Naive B cell (primary cell): ENCODE measurements at regions not wholly inside any gene's neighbourhood (a gene's known extent, or its start where the extent isn't known, plus 50 kb on each side); places are given as distances from the start of the nearest gene placed in this dataset.

ENCODE experiments used
- ATAC-seq, 2 donors: fragments of 150-1000 bp; cut with Tn5 transposase; 2 replicates each; pipeline ENCODE4 v1.10.0; 2021; ENCODE audit warnings: low read depth in 2 of 2, mild to moderate bottlenecking in 2 of 2, moderate library complexity in 2 of 2
- DNase-seq: peaks from one replicate; pipeline ENCODE4 v3.0.0; 2022
- H3K27ac Mint-ChIP-seq, 6 donors: one replicate each; pipeline ENCODE4 v1.8.0; 2020 to 2022; ENCODE audit warnings: mild to moderate bottlenecking in 6 of 6, mixed read lengths in 6 of 6, moderate library complexity in 5 of 6, inconsistent platforms in 2 of 6
- H3K27me3 Mint-ChIP-seq, 3 donors: one replicate each; pipeline ENCODE4 v1.8.0; 2021 to 2022; ENCODE audit warnings: mixed read lengths in 3 of 3, mild to moderate bottlenecking in 1 of 3
- H3K36me3 Mint-ChIP-seq, 2 donors: one replicate each; pipeline ENCODE4 v1.8.0; 2020 to 2022; ENCODE audit warnings: mixed read lengths in 2 of 2, inconsistent platforms in 1 of 2, mild to moderate bottlenecking in 1 of 2
- H3K4me1 Mint-ChIP-seq, 3 donors: one replicate each; pipeline ENCODE4 v1.8.0; 2020 to 2022; ENCODE audit warnings: mixed read lengths in 3 of 3, inconsistent platforms in 1 of 3, mild to moderate bottlenecking in 1 of 3, moderate library complexity in 1 of 3
- H3K4me3 Mint-ChIP-seq, 8 donors: one replicate each; pipeline ENCODE4 v1.8.0; 2020 to 2022; ENCODE audit warnings: mild to moderate bottlenecking in 8 of 8, mixed read lengths in 8 of 8, moderate library complexity in 8 of 8, inconsistent platforms in 2 of 8
- H3K9me3 Mint-ChIP-seq, 7 donors: one replicate each; pipeline ENCODE4 v1.8.0; 2020 to 2022; ENCODE audit warnings: mixed read lengths in 7 of 7, mild to moderate bottlenecking in 5 of 7, inconsistent platforms in 2 of 7, moderate library complexity in 1 of 7

- H3K4me1 Mint-ChIP-seq, result peaks cover 10 to 13% (median 10%) of the 10 kb centered on the region in 3 donors
- no peak overlapping the region for H3K27ac Mint-ChIP-seq
- peaks cover 13 to 32% (median 30%) of the 10 kb centered on the region in 3 donors for H3K27me3 Mint-ChIP-seq
- no peak for DNase-seq
- ATAC-seq, result no peak
- H3K36me3 Mint-ChIP-seq, result no peaks in the 10 kb centered on the region
- H3K4me3 Mint-ChIP-seq, result no peak overlapping the region
- H3K9me3 Mint-ChIP-seq, result no peaks in the 10 kb centered on the region
These were observed 152.1 kb upstream of the LYZL2 start for GRCh38 chr10:30781670-30782121.

GRCh38 chr10:30778769-30779168 is 149.2 kb upstream of the LYZL2 start:
- Mint-ChIP-seq H3K27me3 (peaks cover 9 to 32% (median 29%) of the 10 kb centered on the region in 3 donors), H3K27ac (no peak overlapping the region), H3K9me3 (no peaks in the 10 kb centered on the region), H3K36me3 (no peaks in the 10 kb centered on the region), H3K4me3 (no peak overlapping the region), H3K4me1 (peaks cover 3 to 4% (median 3%) of the 10 kb centered on the region in 3 donors)
- DNase-seq (no peak), ATAC-seq (no peak)

GRCh38 chr10:30775779-30776591 is 146.4 kb upstream of the LYZL2 start:
- Mint-ChIP-seq H3K36me3 (peaks cover 0 to 7% of the 10 kb centered on the region in 2 donors), H3K27me3 (peaks cover 12 to 22% (median 13%) of the 10 kb centered on the region in 3 donors), H3K27ac (no peak overlapping the region), H3K9me3 (peaks cover 4 to 11% (median 7%) of the 10 kb centered on the region in 7 donors), H3K4me1 (no peaks in the 10 kb centered on the region), H3K4me3 (no peak overlapping the region)
- no peak for DNase-seq
- ATAC-seq, result no peak

- H3K9me3 Mint-ChIP-seq, result peaks cover 4 to 22% (median 16%) of the 10 kb centered on the region in 7 donors
- DNase-seq (no peak), ATAC-seq (no peak)
- no peak overlapping the region for H3K27ac Mint-ChIP-seq
- peaks cover 11 to 12% (median 12%) of the 10 kb centered on the region in 3 donors for H3K27me3 Mint-ChIP-seq
- no peaks in the 10 kb centered on the region for H3K4me1 Mint-ChIP-seq
- peaks cover 0 to 7% of the 10 kb centered on the region in 2 donors for H3K36me3 Mint-ChIP-seq
- no peak overlapping the region for H3K4me3 Mint-ChIP-seq
These were observed 144.7 kb upstream of the LYZL2 start for GRCh38 chr10:30774261-30774660.

DNA sequence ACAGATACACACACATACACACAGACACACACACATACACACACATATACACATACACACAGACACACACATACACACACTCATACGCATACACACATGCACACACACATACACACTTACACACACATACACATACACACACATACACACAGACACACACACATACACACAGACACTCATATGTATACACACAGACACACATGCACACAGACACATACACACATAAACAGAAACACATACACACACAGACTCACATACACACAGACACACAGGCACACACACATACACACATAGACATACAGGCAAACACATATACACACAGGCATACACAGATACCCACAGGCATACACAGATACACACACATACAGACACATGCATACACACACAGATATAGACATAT is 143.9 kb upstream of the LYZL2 start:
- no peaks in the 10 kb centered on the region for H3K4me1 Mint-ChIP-seq
- H3K36me3 Mint-ChIP-seq, result peaks cover 0 to 7% of the 10 kb centered on the region in 2 donors
- DNase-seq (no peak), ATAC-seq (no peak)
- peaks cover 4 to 22% (median 17%) of the 10 kb centered on the region in 7 donors for H3K9me3 Mint-ChIP-seq
- no peak overlapping the region for H3K4me3 Mint-ChIP-seq
- H3K27ac Mint-ChIP-seq, result no peak overlapping the region
- peaks cover 3 to 5% (median 5%) of the 10 kb centered on the region in 3 donors for H3K27me3 Mint-ChIP-seq

GRCh38 chr10:30770816-30771215 is 141.3 kb upstream of the LYZL2 start:
- H3K27ac Mint-ChIP-seq, result no peak overlapping the region
- peaks cover 4 to 22% (median 19%) of the 10 kb centered on the region in 7 donors for H3K9me3 Mint-ChIP-seq
- H3K27me3 Mint-ChIP-seq, result peaks cover 0 to 9% (median 5%) of the 10 kb centered on the region in 3 donors
- H3K36me3 Mint-ChIP-seq, result peaks cover 0 to 7% of the 10 kb centered on the region in 2 donors
- H3K4me1 Mint-ChIP-seq, result no peaks in the 10 kb centered on the region
- DNase-seq, result no peak
- H3K4me3 Mint-ChIP-seq, result no peak overlapping the region
- no peak for ATAC-seq

DNA sequence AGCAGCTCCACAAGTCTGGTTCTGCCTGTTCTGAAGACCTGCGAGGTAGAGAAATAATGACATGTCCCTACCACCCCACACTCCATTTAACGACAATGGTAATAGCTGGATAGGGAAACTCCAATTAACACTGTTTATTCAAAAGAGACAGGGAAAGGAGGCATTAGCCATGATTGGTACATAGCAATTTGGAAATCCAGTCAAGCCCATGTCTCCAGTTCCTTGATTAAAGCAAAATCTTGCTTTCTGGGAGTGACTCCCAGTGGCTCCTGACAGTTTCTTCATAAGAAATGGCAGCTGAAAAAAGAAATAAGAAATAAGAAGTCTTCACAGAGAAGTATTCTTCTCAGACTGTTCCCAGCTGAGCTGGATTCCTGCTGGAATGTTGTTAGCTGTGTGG is 140.7 kb upstream of the LYZL2 start:
- peaks cover 0 to 9% (median 5%) of the 10 kb centered on the region in 3 donors for H3K27me3 Mint-ChIP-seq
- DNase-seq (no peak), ATAC-seq (no peak)
- no peaks in the 10 kb centered on the region for H3K4me1 Mint-ChIP-seq
- H3K27ac Mint-ChIP-seq, result no peak overlapping the region
- peaks cover 0 to 7% of the 10 kb centered on the region in 2 donors for H3K36me3 Mint-ChIP-seq
- peaks cover 4 to 22% (median 19%) of the 10 kb centered on the region in 7 donors for H3K9me3 Mint-ChIP-seq
- H3K4me3 Mint-ChIP-seq, result no peak overlapping the region

- no peaks in the 10 kb centered on the region for H3K4me1 Mint-ChIP-seq
- H3K27ac Mint-ChIP-seq, result no peak overlapping the region
- H3K36me3 Mint-ChIP-seq, result peaks cover 0 to 7% of the 10 kb centered on the region in 2 donors
- peaks cover 4 to 16% (median 9%) of the 10 kb centered on the region in 3 donors for H3K27me3 Mint-ChIP-seq
- no peak overlapping the region for H3K4me3 Mint-ChIP-seq
- ATAC-seq (no peak), DNase-seq (no peak)
- peaks cover 4 to 22% (median 19%) of the 10 kb centered on the region in 7 donors for H3K9me3 Mint-ChIP-seq
These were observed 139.8 kb upstream of the LYZL2 start for GRCh38 chr10:30769361-30769760.

- peaks cover 0 to 17% (median 12%) of the 10 kb centered on the region in 7 donors for H3K9me3 Mint-ChIP-seq
- peaks cover 4 to 18% (median 4%) of the 10 kb centered on the region in 3 donors for H3K27me3 Mint-ChIP-seq
- H3K36me3 Mint-ChIP-seq, result no peaks in the 10 kb centered on the region
- H3K4me3 Mint-ChIP-seq, result peak overlapping the region in 1 of 8 donors; percentile 42
- DNase-seq (no peak), ATAC-seq (no peak)
- no peaks in the 10 kb centered on the region for H3K4me1 Mint-ChIP-seq
- no peak overlapping the region for H3K27ac Mint-ChIP-seq
These were observed 136.1 kb upstream of the LYZL2 start for GRCh38 chr10:30765616-30766015.

- no peak for ATAC-seq
- Mint-ChIP-seq H3K36me3 (no peaks in the 10 kb centered on the region), H3K27me3 (peaks cover 4 to 18% (median 4%) of the 10 kb centered on the region in 3 donors), H3K9me3 (peaks cover 0 to 12% (median 7%) of the 10 kb centered on the region in 7 donors), H3K4me3 (no peak overlapping the region), H3K27ac (no peak overlapping the region), H3K4me1 (no peaks in the 10 kb centered on the region)
- DNase-seq, result no peak
These were observed 135.6 kb upstream of the LYZL2 start for GRCh38 chr10:30765022-30765615.

DNA sequence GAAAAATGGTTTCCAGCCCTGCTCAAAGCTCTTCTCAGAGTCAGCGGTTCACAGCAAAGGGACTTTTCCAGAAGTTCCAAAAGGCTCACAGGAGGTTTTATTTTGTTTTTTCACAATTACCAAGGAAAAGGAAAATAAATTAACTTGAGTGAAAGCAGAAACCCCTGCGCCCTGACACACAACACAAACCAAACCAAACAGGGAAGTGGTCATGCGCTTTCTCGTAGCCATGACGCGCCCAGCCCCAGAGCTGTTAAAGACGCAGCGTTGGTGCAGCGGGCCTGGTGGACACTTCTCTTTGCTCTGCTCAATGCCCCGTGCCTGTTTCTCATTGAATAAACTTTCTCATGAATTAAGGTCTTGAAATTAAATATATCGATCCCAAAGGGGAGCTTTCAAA is 134.4 kb upstream of the LYZL2 start:
- DNase-seq (no peak), ATAC-seq (no peak)
- H3K27me3 Mint-ChIP-seq, result peaks cover 4 to 18% (median 4%) of the 10 kb centered on the region in 3 donors
- H3K27ac Mint-ChIP-seq, result no peak overlapping the region
- no peak overlapping the region for H3K4me3 Mint-ChIP-seq
- H3K36me3 Mint-ChIP-seq, result no peaks in the 10 kb centered on the region
- peaks cover 0 to 7% (median 4%) of the 10 kb centered on the region in 7 donors for H3K9me3 Mint-ChIP-seq
- no peaks in the 10 kb centered on the region for H3K4me1 Mint-ChIP-seq

DNA sequence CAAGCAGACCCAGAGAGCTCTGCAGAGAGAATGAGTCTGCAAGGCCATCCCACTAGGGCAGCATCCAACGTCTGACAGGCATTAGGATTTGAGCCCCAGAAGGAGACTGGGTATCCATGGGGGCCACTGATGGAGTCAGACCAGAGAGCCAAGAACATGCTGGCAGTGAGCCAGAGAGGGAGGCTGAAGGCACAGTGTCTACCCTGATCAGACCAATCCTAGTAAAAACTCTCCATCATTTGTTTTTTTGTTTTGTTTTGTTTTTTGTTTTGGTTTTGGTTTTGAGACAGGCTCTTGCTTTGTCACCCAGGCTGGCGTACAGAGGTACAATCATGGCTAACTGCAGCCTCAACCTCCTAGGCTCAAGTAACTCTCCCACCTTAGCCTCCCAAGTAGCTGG is 133.1 kb upstream of the LYZL2 start:
- H3K4me1 Mint-ChIP-seq, result no peaks in the 10 kb centered on the region
- H3K9me3 Mint-ChIP-seq, result peaks cover 0 to 7% (median 0%) of the 10 kb centered on the region in 7 donors
- H3K4me3 Mint-ChIP-seq, result peak overlapping the region in 1 of 8 donors; percentile 36
- no peaks in the 10 kb centered on the region for H3K36me3 Mint-ChIP-seq
- ATAC-seq (no peak), DNase-seq (no peak)
- no peak overlapping the region for H3K27ac Mint-ChIP-seq
- H3K27me3 Mint-ChIP-seq, result peaks cover 4 to 18% (median 4%) of the 10 kb centered on the region in 3 donors

DNA sequence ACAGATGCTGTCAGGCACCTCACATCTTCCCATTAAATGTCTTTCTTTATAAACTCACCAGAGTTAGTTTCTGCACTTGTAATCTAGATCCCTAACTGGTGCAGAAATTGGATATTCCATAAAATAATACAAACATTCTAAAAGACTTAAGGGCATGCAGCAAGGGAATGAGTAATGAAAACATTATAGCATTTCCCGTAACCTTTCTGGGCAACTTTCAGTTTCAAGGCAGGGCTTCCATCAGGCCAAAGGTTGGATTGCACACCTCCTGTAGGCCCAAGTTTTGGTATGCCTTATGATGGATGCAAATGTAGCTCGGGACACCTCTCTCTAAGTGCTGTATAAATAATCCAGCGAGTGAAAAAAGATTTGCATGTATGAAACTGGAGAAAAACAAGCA is 129.9 kb upstream of the LYZL2 start:
- H3K4me1 Mint-ChIP-seq, result no peaks in the 10 kb centered on the region

GRCh38 chr10:30758338-30758737 is 128.8 kb upstream of the LYZL2 start:
- H3K4me1 Mint-ChIP-seq, result no peaks in the 10 kb centered on the region
- H3K27me3 Mint-ChIP-seq, result no peaks in the 10 kb centered on the region
- no peak overlapping the region for H3K4me3 Mint-ChIP-seq

More for the DNA sequence above, 129.9 kb upstream of the LYZL2 start:
- ATAC-seq (no peak), DNase-seq (no peak)
- Mint-ChIP-seq H3K27ac (no peak overlapping the region), H3K4me3 (no peak overlapping the region), H3K27me3 (peaks cover 0 to 3% (median under 1%) of the 10 kb centered on the region in 3 donors), H3K9me3 (peaks cover 0 to 7% (median 3%) of the 10 kb centered on the region in 7 donors), H3K36me3 (no peaks in the 10 kb centered on the region)

More at GRCh38 chr10:30758338-30758737, 128.8 kb upstream of the LYZL2 start:
- Mint-ChIP-seq H3K27ac (peak overlapping the region in 2 of 6 donors; percentile 9 to 44), H3K9me3 (peaks cover 0 to 7% (median 3%) of the 10 kb centered on the region in 7 donors), H3K36me3 (no peaks in the 10 kb centered on the region)
- ATAC-seq (no peak), DNase-seq (no peak)
